ENCODE measurements at regions not wholly inside any gene's neighbourhood (a gene's known extent, or its start where the extent isn't known, plus 50 kb on each side); places are given as distances from the start of the nearest gene placed in this dataset.
A peak's percentile ranks its signal among the peaks of the same experiment; 100 is the strongest.

DNA sequence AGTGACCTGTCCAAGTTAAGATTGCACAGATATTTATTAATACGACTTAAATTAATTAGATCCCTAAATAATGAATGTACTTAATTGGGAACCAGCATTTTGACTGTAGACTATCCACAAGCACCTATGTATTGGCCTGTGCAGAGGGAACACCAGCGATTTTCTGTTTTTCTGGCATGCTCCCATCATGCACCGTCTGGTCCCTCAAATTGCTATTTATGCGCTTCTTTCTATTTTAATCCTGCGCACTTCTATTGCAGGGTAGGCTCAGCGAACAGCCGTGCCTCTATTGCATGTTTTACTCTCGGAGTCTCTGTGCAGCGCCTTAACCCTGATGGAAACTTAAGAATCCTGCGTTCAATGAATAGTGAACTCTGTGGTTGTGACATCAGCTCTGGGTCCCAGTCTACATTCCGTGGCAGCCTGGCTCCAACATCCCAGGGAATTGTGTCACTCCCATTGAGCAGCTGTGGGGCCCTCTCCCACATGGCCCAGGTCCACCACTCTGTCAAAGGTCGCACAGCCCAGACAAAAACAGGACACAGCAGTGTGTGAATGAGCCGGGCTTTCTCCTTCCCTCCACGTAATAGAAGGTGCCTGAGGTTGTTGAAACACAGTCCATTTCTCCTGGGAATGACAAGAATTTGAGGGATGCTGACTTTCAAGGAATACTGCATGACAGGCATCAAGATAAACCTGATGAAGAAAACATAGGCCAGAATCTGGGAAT is 239.7 kb upstream of the KLF6 start:
- DNase-seq (ENCODE audit: low read depth in 3 of 3) = no peak

DNA sequence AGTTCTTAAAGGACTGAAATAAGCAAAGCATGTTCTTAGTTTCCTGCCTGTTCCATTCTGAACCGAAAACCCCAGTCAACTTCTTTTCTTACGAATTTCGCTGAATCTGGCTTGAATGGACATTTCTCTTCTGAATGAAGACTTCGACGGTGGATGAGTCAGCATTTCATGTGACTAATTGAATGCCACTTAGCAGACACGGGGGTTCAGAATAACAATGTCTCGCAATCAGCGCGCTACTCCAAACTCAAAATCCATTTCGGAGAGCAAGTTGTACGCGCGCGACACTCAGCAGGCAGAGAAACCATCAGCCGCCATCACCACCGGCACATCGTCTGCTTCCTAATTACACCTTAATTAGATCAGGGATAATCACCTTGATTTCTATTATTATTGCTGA is 239.0 kb upstream of the KLF6 start:
- no peak for DNase-seq (ENCODE audit: low read depth in 3 of 3)

DNA sequence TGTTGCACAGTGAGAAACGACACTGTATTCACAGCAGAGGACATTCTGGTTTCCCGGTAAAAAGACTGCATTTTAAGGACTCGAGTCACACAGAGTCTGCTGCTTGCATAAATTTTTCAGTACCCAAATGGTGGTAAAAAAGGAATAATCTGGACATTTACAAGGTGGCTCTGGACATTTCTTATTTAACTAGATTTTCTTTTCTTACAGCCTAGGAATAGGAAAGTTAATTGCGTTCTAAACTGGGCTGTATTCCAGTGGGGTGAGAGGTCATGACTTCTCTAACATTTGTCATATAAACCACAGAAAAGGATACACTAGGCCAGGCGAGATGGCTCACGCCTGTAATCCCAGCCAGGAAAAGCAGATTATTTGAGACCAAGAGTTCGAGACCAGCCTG is 237.5 kb upstream of the KLF6 start:
- no peak for DNase-seq (ENCODE audit: low read depth in 3 of 3)

DNA sequence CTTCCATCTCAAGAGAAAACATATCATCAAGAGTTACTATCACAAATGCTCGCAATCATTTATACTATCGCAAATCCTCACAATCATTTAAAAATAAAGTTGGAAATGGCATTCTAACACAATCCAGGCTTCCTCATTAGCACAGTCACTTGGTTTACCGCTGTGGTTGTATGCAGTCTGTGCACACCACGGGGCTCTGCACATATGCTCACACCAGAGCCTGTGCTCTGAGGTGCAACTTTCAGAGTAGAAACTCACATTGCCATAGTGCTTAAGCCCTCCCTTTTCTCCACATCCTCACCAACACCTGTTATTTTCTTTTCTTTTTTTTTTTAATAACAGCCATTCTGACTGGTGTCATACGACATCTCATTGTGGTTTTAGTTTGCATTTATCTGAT is 235.6 kb upstream of the KLF6 start:
- DNase-seq (ENCODE audit: low read depth in 3 of 3) = no peak

DNA sequence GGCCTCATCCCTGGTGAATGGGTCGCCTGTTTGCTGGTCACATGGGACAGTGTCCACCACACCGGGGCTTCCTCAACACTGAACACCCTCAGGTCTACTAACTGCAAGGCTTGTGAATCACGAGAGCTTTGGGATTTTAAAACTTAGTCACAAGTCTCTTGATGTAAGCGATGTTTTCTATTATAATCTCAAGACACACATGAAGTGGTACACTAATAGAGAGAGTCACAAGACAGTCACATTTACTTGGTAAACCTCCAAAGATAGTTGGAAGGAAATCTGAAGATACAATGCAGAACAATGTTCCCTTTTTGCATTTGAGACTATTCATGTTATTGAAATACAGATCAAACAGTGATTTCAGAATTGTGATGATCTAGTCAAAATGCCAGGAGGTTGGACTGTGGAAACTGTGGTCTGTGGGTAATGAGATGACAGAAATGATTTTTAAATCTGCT is 233.1 kb upstream of the KLF6 start:
- DNase-seq (ENCODE audit: low read depth in 3 of 3) = no peak

DNA sequence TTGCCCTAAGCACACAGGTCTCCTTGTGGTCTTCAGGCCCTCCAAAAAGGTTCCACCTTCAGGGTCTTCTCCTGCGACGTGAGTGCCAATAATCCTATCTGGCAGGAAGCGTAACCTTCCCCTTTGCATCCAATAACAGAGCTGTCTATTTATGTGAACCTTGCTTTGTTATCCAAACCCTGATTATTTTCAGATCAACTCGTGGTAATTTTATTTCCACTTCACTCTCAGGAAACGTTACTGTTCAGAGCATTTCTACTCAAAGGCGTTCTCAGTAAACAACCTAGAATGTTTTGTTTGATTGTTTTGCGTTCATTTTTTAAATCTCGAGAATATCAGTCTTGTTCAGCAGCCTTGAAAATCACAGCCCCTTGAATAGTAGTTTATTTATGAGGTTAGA is 232.3 kb upstream of the KLF6 start:
- DNase-seq (ENCODE audit: low read depth in 3 of 3) = no peak

DNA sequence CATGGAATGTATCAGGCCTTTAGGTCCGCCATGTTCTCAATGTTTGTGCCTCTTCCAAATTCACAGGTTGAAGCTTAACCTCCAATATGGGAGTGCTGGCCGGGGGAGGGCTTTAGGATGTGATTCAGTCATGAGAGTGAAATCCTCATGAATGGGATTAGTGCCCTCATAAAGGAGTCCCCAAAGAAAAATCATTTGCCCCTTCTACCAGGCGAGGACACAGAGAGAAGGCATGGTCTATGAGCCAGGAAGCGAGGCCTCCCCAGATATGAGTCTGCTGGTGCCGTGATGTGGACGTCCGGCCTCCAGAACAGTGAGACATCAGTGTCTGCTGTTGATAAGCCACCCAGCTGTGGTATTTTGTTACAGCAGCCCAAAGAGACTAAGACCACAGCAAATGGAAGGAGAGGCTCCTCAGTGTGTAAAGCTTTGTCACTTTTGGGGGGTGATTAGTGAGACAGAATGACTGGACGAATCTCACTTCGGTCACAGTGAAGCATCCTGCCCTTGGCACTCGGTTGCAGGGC is 231.3 kb upstream of the KLF6 start:
- no peak for DNase-seq (ENCODE audit: low read depth in 3 of 3)

DNA sequence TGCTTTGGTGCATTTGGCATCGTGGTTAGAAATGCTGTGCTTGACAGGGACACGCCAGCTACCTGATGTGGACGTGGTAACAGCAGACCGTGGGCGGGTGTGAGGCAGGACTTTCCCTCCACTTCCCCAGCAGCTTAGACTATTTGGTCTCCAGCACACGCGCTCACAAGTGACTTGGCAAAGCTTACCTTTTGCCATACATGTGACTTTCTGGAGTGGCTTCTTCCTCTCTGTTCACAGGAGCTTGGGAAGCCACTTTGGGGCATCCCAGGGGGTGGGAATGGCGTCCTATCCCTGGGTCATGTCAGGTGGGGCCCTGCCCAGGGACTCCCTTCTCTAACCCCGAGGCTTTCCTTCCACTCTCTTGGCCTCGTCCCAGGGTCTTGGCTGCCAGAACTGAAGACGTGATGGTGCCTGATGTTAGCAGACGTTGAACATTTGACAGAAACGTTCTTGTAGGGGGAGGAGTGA is 228.7 kb upstream of the KLF6 start:
- DNase-seq (ENCODE audit: low read depth in 3 of 3) = peak in 2 of 3 experiments; percentile 9 to 21

DNA sequence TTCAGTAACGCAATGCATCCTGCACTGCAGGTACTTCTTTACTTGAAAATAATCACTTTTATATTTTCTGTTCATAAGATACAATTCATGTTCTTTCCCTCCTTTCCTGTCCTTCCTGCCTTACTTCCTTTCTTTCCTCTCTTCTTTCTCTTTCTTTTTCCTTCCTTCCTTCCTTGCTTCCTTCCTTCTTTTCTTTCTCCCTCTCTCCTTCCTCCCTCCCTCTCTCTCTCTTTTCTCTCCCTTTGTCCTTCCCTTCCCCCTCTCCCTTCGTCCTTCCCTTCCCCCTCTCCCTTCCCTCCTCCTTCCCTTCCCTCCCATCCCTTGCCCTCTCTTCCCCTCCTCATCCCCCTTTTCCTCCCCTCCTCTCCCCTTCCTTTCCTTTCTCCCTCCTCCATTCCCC is 227.8 kb upstream of the KLF6 start:
- DNase-seq (ENCODE audit: low read depth in 3 of 3) = no peak

DNA sequence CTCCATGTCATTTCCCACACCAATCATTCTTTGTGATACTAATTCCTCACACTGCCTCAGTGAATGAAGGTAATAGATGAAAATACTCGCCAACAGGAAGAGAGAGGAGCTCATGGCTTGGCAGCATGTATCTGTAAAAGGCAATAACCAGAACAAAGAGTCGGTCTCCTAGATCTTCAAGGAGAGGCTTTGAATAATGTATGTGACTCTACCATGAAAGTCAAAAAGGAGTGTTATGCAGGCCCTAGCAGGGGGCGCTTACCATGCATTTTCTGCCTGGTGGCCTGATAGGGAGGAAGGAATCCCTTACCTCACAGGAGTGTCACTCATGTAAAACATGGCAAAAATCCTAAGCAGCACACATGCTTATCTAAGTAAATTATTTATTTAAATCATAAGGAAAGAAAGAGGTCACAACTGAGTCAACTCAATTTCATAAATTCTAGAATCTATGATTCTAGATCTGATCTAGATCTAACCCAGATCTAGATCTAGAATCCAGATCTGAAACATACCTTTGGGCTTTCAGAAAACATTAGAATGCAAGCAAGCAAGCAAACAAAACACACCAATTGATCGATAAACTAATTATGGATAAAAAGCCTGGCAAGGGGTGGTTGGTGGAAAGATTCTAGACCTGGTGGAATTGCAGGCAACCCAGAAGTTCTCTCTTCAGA is 226.3 kb upstream of the KLF6 start:
- no peak for DNase-seq (ENCODE audit: low read depth in 3 of 3)

DNA sequence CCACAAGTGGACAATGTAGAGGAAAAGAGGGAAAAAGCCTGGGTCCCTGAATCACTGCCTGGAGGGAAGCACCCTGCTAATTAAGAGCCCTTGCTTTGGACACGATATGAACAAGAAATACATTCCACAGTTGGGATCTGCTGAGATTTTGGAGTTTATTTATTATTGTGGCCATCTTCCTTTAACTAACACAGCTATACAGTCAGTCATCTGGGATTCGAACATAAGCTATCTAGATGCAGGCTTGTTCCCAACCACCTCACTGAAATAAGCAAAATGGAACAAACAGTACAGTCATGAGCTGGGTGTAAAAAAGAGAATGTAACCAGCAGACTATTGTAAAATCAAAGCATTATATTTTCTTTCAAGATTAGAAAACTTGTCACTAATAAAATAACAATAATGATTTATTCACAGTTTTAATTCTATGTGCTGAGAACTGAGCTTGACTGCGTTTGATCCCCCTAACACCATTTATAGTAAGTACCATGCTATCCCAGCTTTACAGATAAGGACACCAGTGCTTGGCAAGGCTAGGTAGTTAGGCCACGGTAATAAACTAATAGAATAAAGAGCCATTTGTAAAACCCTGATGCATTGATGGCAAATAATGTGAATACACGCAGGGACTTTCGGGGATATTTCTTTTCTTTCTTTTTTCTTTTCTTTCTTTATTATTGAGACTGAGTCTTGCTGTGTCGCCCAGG is 223.8 kb upstream of the KLF6 start:
- no peak for DNase-seq (ENCODE audit: low read depth in 3 of 3)

DNA sequence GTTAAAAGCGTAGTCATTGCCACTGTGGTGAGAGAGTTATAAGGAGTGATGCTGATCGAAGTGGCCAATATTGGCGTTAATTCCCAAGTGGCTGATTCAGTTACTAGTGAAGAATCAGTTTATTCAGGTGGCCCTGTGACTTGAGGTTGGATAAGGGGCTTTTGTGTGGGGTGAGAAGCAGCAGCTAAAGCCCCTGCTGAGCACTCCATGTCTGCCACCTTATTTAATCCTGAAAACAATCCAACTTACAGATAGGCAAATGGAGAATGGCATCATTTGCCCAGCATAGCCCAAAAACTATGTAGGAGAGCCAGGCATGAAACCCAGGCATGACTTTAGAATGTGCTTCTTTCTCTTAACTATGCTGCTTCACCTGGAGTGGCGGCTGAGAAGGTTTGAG is 222.8 kb upstream of the KLF6 start:
- no peak for DNase-seq (ENCODE audit: low read depth in 3 of 3)

DNA sequence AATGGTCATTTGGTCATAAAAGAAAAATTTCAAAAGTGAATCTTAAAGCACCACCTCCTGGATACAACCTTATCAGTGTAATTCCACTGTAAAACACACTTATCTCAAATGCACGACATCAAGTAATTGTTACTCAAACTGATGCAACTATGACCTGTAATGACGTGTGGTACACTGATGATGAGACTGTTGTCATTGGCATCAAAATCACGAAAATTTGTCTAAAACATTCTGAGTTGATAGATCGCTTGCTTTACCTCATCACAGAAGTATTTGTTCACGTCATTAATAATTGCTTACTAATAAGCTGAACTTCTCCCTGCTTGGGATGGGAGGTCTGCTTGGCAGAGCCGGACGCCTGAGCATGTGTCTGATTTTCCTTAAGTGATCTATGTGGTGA is 221.8 kb upstream of the KLF6 start:
- DNase-seq (ENCODE audit: low read depth in 3 of 3) = no peak

DNA sequence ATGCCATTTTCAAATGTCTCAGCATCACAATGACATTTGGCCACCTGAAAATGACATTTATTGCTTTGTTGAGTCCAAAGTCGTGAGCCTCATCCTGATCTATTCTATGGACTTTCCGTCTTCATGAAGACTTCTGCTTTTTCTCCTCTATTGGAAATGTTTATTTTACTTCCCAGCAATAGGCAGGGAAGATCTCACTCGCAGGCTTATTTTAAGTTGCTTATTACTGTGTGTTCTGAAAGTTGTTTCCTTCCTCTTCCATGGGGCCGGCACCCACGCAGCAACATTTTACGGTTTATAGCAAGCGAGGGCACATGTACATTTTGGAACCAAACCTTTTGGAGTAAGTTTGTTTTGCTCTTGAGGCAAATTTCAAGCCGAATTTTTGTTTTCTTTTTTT is 221.0 kb upstream of the KLF6 start:
- no peak for DNase-seq (ENCODE audit: low read depth in 3 of 3)

DNA sequence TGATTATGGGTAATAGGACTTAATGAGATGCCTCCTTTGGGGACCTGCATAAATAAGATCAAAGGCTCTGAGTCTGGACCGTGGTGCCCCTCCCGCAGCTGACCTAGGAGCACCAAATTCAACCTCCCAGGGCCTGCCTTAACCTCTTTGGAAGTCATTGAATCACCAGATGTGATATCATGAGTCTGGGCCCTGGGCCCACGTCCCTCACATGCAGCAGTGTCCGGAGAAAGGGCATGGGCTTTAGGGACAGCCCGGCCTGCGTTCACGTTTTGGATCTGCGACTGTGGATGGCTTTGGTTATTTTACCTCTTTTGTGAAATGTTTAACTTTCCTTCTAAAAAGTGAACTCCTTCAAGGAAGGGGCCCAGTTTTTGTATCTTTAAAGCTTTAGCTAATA is 220.0 kb upstream of the KLF6 start:
- DNase-seq (ENCODE audit: low read depth in 3 of 3) = no peak

DNA sequence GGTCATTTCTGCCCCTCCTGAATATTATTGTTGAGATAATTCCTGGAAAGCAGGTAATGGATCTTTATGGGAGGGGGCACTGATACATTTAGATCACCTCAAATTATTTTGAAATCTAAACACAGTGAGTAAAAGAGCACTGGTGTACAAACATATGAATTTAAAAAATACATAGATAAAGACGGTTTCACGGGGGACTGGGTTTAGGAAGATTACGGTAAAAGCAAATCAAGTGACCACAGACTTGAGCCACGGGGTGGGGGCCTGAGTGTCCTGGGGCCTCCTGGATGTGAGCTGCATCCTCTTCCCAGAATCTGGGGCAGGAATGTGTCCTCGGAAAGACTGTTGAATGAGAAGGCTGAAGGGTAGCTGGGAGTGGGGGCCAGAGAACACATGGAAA is 219.1 kb upstream of the KLF6 start:
- DNase-seq (ENCODE audit: low read depth in 3 of 3) = no peak

DNA sequence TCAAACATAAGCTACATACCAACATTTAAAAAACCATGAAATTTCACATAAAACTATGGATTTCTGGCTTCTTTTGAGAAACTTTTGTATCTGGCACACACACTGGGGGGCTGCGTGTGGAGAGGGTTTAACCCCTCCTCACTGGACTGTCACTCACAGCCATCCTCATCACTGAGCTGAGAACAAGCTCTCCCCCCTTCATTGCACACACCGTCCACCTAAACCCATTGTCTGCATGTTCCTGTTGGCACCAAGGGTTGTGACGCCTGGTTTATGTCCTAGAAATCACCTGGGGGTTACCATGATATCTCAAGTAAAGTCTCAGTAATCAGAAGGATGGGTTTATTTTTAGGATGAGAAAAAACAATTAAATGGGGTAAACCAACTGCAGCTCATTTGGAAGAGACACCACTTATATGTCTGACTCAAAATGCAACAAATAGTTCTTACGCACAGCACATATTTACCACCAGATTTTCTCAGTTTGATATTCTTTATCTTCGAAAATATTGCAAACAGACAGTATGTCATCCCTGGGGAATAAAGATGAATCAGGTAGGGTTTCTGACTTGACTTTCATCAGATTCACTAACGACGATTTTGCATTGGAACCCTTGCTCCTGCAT is 218.5 kb upstream of the KLF6 start:
- DNase-seq (ENCODE audit: low read depth in 3 of 3) = no peak

DNA sequence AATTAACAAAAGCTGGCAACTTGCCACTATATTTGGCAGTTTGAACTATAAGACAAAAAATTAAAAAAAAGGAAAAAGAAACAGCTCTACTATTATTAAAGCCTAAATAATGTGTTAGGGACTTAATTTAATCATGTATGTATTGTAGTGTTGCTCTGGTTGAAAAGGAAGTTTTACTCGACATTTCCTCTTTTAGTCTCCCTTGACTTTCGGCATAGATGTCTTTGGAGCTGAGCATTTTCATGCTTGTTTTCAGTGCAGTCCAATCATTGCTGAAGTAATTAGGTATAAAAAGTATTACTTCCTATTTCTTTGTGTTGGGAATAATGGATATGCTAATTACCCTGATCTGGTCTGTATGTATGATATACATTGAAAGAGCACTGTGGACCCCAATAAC is 216.8 kb upstream of the KLF6 start:
- no peak for DNase-seq (ENCODE audit: low read depth in 3 of 3)

DNA sequence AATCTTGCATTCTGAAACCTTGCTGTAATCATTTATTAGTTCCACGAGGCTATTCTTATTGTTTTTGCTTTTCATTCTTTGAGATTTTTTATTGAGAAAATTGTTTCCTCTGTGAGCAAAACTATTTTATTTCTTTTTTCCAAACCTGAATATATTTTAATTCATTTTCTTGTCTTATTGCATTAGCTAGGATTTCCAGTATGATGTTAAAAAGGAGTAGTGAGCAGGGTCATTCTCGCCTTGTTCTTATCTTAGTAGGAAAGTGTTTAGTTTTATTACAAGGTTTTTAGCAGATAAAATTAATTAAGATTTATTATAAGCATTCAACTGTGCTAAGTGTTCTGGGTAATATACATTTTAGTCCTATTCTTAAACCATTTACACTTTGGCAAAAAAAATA is 214.6 kb upstream of the KLF6 start:
- no peak for DNase-seq (ENCODE audit: low read depth in 3 of 3)

DNA sequence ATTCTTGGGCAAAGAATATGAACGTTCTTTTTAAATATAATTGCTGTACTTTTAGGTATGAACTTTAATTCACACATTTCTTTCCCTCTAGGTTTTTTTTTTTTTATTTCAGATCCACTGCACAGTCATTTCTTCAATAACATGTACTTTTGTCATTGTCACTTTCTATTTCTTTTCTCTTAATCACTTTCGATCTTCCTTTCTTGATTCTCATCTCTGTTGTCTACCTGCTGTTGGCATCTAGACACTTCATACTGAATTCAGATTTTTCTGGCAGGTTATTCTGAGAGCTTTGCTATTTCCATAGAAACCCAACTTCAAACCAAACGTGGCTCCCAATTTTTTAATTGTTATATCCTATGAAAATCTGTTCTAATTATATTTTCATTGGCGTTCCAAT is 211.7 kb upstream of the KLF6 start:
- DNase-seq (ENCODE audit: low read depth in 3 of 3) = no peak

DNA sequence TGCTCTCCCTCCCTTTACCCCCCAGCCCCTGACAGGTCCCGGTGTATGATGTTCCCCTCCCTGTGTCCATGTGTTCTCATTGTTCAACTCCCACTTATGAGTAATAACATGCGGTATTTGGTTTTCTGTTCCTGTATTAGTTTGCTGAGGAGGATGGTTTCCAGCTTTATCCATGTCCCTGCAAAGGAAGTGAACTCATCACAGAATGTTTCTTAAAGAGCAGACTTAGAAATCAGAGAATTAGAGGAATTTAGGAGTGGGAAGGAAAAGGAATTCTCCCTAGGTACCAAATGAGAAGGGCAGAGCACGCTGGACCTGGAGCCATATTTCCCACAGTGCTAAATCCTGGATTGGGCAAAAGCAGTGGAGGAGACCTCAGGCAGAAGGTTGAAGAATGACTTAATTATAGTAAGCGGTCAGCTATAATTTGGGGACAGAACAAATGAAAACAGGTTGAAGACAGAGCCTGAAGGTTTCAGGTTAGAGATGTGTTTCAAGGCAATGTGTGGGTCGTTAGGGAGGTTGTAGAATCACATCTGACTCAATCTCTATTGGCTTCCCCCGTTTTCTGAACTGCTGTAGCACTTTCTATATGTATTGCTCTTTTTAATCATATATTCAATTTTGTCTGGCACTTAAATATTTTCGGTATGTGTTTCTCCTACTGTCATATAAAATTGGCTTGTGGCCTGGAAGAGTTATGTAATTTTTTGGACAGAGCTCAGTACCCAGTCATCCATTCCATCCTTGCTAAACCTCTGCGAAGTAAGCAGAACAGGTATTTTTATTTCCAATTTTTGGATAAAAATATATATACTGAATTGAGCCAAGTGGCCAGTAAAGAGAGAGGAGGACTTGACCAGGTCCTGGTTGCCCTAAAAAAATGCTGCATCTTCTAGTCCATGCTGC is 210.5 kb upstream of the KLF6 start:
- DNase-seq (ENCODE audit: low read depth in 3 of 3) = no peak

Data from stimulated activated CD4-positive, alpha-beta T cell treated with anti-CD3 and anti-CD28 coated beads, TNF-alpha, amount 100 ng/mL, for 4 hours (primary cell).